OCI-LY7 (cell line): ENCODE measurements at regions not wholly inside any gene's neighbourhood (a gene's known extent, or its start where the extent isn't known, plus 50 kb on each side); places are given as distances from the start of the nearest gene placed in this dataset.

ENCODE experiments used
- BruUV-seq: library from RNA; stranded (reverse); fragments of 400-500 nt; replicated peaks from 2 replicates; lab custom pipeline; 2021; lab: Mats Ljungman, UMichigan
- CTCF ChIA-PET: fragments of 300-600 bp; sonication (Branson Sonifier 250); formaldehyde crosslinking; loops from one replicate; lab custom pipeline; 2022; ENCODE audit warnings: antibody characterized with exemption; ENCODE audit not compliant: unreplicated experiment; lab: Charles Lee
- POLR2A ChIA-PET: fragments of 300-600 bp; sonication (Branson Sonifier 250); formaldehyde crosslinking; loops from one replicate; lab custom pipeline; 2022; ENCODE audit warnings: antibody characterized with exemption; lab: Charles Lee
- DNase-seq: peaks from one replicate; pipeline ENCODE4 v3.0.0-alpha.2; 2015; ENCODE audit warnings: low spot score
- H2AFZ ChIP-seq: fragments of 200-600 bp; sonication (generic), shearing (Covaris generic); 2 replicates; pipeline ENCODE4 v1.6.1; 2014; ENCODE audit warnings: mild to moderate bottlenecking, antibody characterized with exemption, low read length, moderate library complexity
- H3K27ac ChIP-seq: fragments of 200-600 bp; sonication (generic); 2 replicates; pipeline ENCODE4 v1.5.1; 2014; ENCODE audit warnings: mixed run types, low read depth, mild to moderate bottlenecking, moderate library complexity, low read length, inconsistent platforms; ENCODE audit not compliant: poor library complexity, severe bottlenecking
- H3K36me3 ChIP-seq: fragments of 200-600 bp; sonication (generic); 2 replicates; pipeline ENCODE4 v1.6.1; 2014; ENCODE audit warnings: mild to moderate bottlenecking, antibody characterized with exemption, low read length, moderate library complexity, mixed read lengths; ENCODE audit not compliant: insufficient read depth
- H3K4me1 ChIP-seq: fragments of 200-600 bp; sonication (generic); 2 replicates; pipeline ENCODE4 v1.5.1; 2014; ENCODE audit warnings: mild to moderate bottlenecking, low read length; ENCODE audit not compliant: insufficient read depth, poor library complexity, severe bottlenecking
- H3K4me2 ChIP-seq: fragments of 200-600 bp; sonication (generic); 2 replicates; pipeline ENCODE4 v1.6.1; 2014; ENCODE audit warnings: mild to moderate bottlenecking, low read length
- H3K4me3 ChIP-seq: fragments of 200-600 bp; sonication (generic); 2 replicates; pipeline ENCODE4 v1.5.1; 2014; ENCODE audit warnings: mild to moderate bottlenecking, low read depth, low read length; ENCODE audit not compliant: poor library complexity, severe bottlenecking
- H3K79me2 ChIP-seq: fragments of 200-600 bp; sonication (generic); 2 replicates; pipeline ENCODE4 v1.6.1; 2016; ENCODE audit warnings: low read depth, mild to moderate bottlenecking, low read length, moderate library complexity, mixed read lengths; ENCODE audit not compliant: insufficient read depth
- H3K9me2 ChIP-seq: fragments of 200-600 bp; sonication (generic); 2 replicates; pipeline ENCODE4 v1.6.1; 2016; ENCODE audit warnings: mild to moderate bottlenecking, low read length, mixed read lengths; ENCODE audit not compliant: insufficient read depth
- H3K9me3 ChIP-seq: fragments of 200-600 bp; sonication (generic); 2 replicates; pipeline ENCODE4 v1.6.1; 2014; ENCODE audit warnings: mild to moderate bottlenecking, mixed run types, low read length, mixed read lengths
- H4K20me1 ChIP-seq: fragments of 200-600 bp; sonication (generic); 2 replicates; pipeline ENCODE4 v1.6.1; 2014; ENCODE audit warnings: mild to moderate bottlenecking, antibody characterized with exemption, low read length, moderate library complexity, mixed read lengths; ENCODE audit not compliant: insufficient read depth
- EZH2phosphoT487 ChIP-seq: fragments of 200-600 bp; sonication (generic); IDR thresholded peaks from 2 replicates; pipeline ENCODE4 v1.6.1; 2018; ENCODE audit warnings: low read depth, borderline replicate concordance, mild to moderate bottlenecking, mixed run types, antibody characterized with exemption, low read length, moderate library complexity, mixed read lengths
- intact Hi-C: fragments of 100-400 bp; cut with micrococcal nuclease; formaldehyde crosslinking; loops from one replicate; pipeline ENCODE4 v1.10.0; 2022; ENCODE audit not compliant: unreplicated experiment
- TF ChIP-seq, protein P1 (sequence below): fragments of 200-600 bp; sonication (generic); conservative IDR thresholded peaks from 2 replicates; pipeline ENCODE4 v1.5.1; 2014; ENCODE audit warnings: mild to moderate bottlenecking, antibody characterized with exemption, low read length, moderate library complexity, mixed read lengths

DNA sequence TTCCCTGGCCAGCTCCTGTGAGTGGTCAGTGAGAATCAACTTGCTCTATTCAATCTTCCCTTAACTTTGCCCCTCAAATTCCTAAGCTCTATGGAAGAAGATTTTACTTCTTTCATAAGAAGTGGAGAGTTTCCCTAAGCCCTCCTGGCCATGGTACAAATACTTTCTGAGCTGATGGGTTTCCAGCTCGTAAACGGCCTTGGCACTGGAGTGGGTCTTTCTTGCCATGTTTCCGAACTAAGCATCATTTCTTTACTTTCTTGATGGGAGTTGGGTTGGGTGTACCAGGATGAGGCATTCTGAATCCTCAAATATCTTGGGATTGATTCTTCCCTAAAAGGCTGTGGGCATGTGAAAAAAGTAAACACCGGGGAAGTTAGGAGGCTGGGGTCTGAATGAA, 72.5 kb downstream of the ACKR3 start:
- H2AFZ ChIP-seq: no peak overlapping the region
- H3K27ac ChIP-seq: no peak overlapping the region
- no TSS peak for BruUV-seq
- no peak for DNase-seq
- ChIA-PET POLR2A (no interaction called here), CTCF (interaction anchor here (0.6 kb wide), 1 partner anchor 1034 kb away, joined by 4 read pairs; no protein-coding TSS in a partner anchor)
- no peak overlapping the region for H3K4me2 ChIP-seq
- H3K79me2 ChIP-seq: no peaks in the 10 kb centered on the region
- H3K36me3 ChIP-seq: no peaks in the 10 kb centered on the region
- H3K4me1 ChIP-seq: no peaks in the 10 kb centered on the region
- TF ChIP-seq, protein P1, sequence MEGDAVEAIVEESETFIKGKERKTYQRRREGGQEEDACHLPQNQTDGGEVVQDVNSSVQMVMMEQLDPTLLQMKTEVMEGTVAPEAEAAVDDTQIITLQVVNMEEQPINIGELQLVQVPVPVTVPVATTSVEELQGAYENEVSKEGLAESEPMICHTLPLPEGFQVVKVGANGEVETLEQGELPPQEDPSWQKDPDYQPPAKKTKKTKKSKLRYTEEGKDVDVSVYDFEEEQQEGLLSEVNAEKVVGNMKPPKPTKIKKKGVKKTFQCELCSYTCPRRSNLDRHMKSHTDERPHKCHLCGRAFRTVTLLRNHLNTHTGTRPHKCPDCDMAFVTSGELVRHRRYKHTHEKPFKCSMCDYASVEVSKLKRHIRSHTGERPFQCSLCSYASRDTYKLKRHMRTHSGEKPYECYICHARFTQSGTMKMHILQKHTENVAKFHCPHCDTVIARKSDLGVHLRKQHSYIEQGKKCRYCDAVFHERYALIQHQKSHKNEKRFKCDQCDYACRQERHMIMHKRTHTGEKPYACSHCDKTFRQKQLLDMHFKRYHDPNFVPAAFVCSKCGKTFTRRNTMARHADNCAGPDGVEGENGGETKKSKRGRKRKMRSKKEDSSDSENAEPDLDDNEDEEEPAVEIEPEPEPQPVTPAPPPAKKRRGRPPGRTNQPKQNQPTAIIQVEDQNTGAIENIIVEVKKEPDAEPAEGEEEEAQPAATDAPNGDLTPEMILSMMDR: no peak
- no peak for TF ChIP-seq EZH2phosphoT487
- intact Hi-C loops: no loop called here
- no peak overlapping the region for H3K4me3 ChIP-seq
- H3K9me3 ChIP-seq: no peaks in the 10 kb centered on the region
- H4K20me1 ChIP-seq: no peaks in the 10 kb centered on the region
- no peaks in the 10 kb centered on the region for H3K9me2 ChIP-seq

DNA sequence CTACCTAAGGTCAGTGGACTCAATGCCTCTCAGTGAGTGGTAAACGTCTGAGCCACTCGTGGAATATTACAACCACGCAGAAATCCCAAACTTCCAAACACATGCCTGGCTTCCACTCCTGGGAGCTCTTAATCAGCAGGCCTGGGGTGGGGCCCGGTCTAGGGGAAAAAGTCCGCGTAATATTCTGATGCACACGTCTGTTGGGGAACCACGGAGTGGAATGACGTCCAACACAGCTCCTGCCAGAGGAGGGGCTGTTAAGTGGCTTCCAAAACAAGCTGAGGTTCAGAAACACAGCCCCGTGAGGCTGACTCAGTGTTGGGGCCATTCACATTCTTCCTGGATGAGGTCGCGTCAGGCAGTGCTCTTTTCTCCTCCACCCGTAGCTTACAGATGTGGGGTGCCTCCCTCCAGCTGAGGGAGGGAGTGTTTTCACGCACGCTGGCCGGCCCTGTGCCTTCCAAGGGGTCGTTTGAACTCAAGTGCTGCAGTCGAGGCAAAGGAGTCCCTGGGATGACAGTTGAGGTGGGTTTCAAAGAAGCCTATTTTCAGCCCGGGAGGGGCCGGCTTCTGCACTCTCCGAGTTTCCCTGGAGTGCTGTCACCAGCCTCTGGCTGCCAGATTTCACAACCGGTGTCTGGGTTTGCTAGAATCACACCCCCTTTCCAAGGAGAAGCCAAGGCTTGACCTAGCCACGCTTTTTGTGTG, 73.1 kb downstream of the ACKR3 start:
- intact Hi-C loops: no loop called here
- H3K27ac ChIP-seq: no peak overlapping the region
- no peak overlapping the region for H3K4me2 ChIP-seq
- no peaks in the 10 kb centered on the region for H3K36me3 ChIP-seq
- BruUV-seq: no TSS peak
- H3K9me2 ChIP-seq: no peaks in the 10 kb centered on the region
- H4K20me1 ChIP-seq: no peaks in the 10 kb centered on the region
- no peaks in the 10 kb centered on the region for H3K9me3 ChIP-seq
- H2AFZ ChIP-seq: no peak overlapping the region
- no peak overlapping the region for H3K4me3 ChIP-seq
- DNase-seq: no peak
- ChIA-PET CTCF (no interaction called here), POLR2A (interaction anchor here (0.6 kb wide), 1 partner anchor 284 kb away, joined by 3 read pairs; no protein-coding TSS in a partner anchor)
- TF ChIP-seq, protein P1: no peak
- TF ChIP-seq EZH2phosphoT487: no peak
- no peaks in the 10 kb centered on the region for H3K79me2 ChIP-seq
- H3K4me1 ChIP-seq: no peaks in the 10 kb centered on the region

DNA sequence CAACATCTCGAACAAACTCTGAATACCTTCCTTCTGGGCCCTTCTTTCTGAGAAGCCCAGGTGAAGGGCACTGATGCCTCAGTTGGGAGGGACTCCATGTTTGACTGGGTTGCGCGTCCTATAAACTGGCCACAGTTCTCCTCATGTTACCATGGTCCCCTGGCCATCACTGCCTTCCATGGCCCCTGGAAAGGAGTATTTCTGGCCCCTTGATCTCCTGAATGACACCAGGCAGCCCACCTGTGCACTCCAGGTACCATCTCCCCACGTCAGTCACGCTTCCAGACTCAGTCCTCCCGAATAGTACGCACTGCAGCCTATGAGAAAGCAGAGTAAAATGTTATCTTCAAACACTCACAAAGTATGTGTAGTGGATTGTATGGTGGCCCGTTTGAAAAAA, 73.9 kb downstream of the ACKR3 start:
- ChIA-PET CTCF (no interaction called here), POLR2A (no interaction called here)

More for the DNA sequence above, 73.9 kb downstream of the ACKR3 start:
- H4K20me1 ChIP-seq: no peaks in the 10 kb centered on the region
- intact Hi-C loops: no loop called here
- H3K79me2 ChIP-seq: no peaks in the 10 kb centered on the region
- no peak for DNase-seq
- no peak overlapping the region for H2AFZ ChIP-seq
- H3K9me3 ChIP-seq: no peaks in the 10 kb centered on the region
- no peak overlapping the region for H3K27ac ChIP-seq
- no peaks in the 10 kb centered on the region for H3K4me1 ChIP-seq
- H3K9me2 ChIP-seq: no peaks in the 10 kb centered on the region
- TF ChIP-seq, protein P1: no peak
- TF ChIP-seq EZH2phosphoT487: no peak
- BruUV-seq: no TSS peak
- H3K4me2 ChIP-seq: no peak overlapping the region
- H3K36me3 ChIP-seq: no peaks in the 10 kb centered on the region
- no peak overlapping the region for H3K4me3 ChIP-seq
